Loucy (cell line): ENCODE measurements at regions not wholly inside any gene's neighbourhood (a gene's known extent, or its start where the extent isn't known, plus 50 kb on each side); places are given as distances from the start of the nearest gene placed in this dataset.

Source experiments
- H2AFZ ChIP-seq: fragments of 200-600 bp; sonication (generic); 2 replicates; pipeline ENCODE4 v1.6.0; 2016; ENCODE audit warnings: antibody characterized with exemption, mild to moderate bottlenecking, low read length, moderate library complexity
- H3F3A ChIP-seq: fragments of 200-600 bp; 2 replicates; pipeline ENCODE4 v1.6.0; 2016; ENCODE audit warnings: antibody characterized with exemption, low read depth, mild to moderate bottlenecking
- H3K27me3 ChIP-seq: fragments of 200-600 bp; sonication (generic); 2 replicates; pipeline ENCODE4 v1.6.1; 2014; ENCODE audit warnings: low read length, mild to moderate bottlenecking; ENCODE audit not compliant: insufficient read depth, poor library complexity, severe bottlenecking
- H3K36me3 ChIP-seq: fragments of 200-600 bp; sonication (generic); 2 replicates; pipeline ENCODE4 v1.6.1; 2016; ENCODE audit warnings: low read length; ENCODE audit not compliant: insufficient read depth
- H3K4me1 ChIP-seq: fragments of 200-600 bp; sonication (generic); 2 replicates; pipeline ENCODE4 v1.5.1; 2014; ENCODE audit warnings: low read length, mild to moderate bottlenecking; ENCODE audit not compliant: insufficient read depth, poor library complexity, severe bottlenecking
- H3K4me2 ChIP-seq: fragments of 200-600 bp; sonication (generic); 2 replicates; pipeline ENCODE4 v1.6.0; 2014; ENCODE audit warnings: antibody characterized with exemption, low read length, low read depth, mild to moderate bottlenecking; ENCODE audit not compliant: poor library complexity, severe bottlenecking
- H3K4me3 ChIP-seq: fragments of 200-600 bp; sonication (generic); 2 replicates; pipeline ENCODE4 v1.5.1; 2014; ENCODE audit warnings: low read length, mild to moderate bottlenecking, mixed read lengths; ENCODE audit not compliant: poor library complexity, severe bottlenecking
- H3K79me2 ChIP-seq: fragments of 200-600 bp; sonication (generic); 2 replicates; pipeline ENCODE4 v1.6.1; 2014; ENCODE audit warnings: low read length; ENCODE audit not compliant: insufficient read depth
- H3K9ac ChIP-seq: fragments of 200-600 bp; sonication (generic); 2 replicates; pipeline ENCODE4 v1.6.0; 2014; ENCODE audit warnings: mild to moderate bottlenecking, low read depth, low read length, moderate library complexity; ENCODE audit not compliant: poor library complexity, severe bottlenecking
- H3K9me2 ChIP-seq: fragments of 200-600 bp; sonication (generic); replicated peaks from 2 replicates; pipeline ENCODE4 v1.6.1; 2016; ENCODE audit warnings: low read depth, low read length, mixed read lengths
- H3K9me3 ChIP-seq: fragments of 200-600 bp; sonication (generic); 2 replicates; pipeline ENCODE4 v1.6.1; 2014; ENCODE audit warnings: mild to moderate bottlenecking, antibody characterized with exemption, low read length, low read depth; ENCODE audit not compliant: insufficient read depth
- H4K20me1 ChIP-seq: fragments of 200-600 bp; sonication (generic); 2 replicates; pipeline ENCODE4 v1.6.0; 2014; ENCODE audit warnings: antibody characterized with exemption, low read length, mild to moderate bottlenecking; ENCODE audit not compliant: insufficient read depth, poor library complexity, severe bottlenecking
- EZH2phosphoT487 ChIP-seq: fragments of 200-600 bp; IDR thresholded peaks from 2 replicates; pipeline ENCODE4 v1.6.1; 2018; ENCODE audit warnings: antibody characterized with exemption, mild to moderate bottlenecking, moderate library complexity, borderline replicate concordance
- TF ChIP-seq, protein P1 (sequence below): fragments of 200-600 bp; sonication (generic); conservative IDR thresholded peaks from 2 replicates; pipeline ENCODE4 v1.5.1; 2014; ENCODE audit warnings: mild to moderate bottlenecking, antibody characterized with exemption, low read length

DNA sequence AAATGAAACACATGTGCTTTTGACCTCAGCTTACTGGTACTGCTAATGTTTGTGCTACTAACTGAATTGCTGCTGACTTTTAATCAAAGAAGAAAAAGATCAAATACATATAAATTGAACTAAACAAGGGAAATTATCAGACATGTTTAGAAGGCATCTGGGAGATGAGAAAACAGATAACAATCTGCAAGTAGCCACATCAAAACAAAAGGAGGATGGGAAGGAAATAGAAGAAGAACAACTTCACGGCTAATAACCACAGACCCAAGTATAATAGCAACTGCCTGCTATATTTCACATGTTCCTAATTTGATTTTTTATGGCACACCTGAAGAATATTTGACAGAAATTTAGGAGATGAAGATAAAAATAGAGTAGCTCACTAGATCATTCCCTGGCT, 542.6 kb upstream of the SYT4 start:
- Histone ChIP-seq H3K27me3 (no peaks in the 10 kb centered on the region), H4K20me1 (no peaks in the 10 kb centered on the region), H3K79me2 (no peaks in the 10 kb centered on the region), H3K9me3 (no peaks in the 10 kb centered on the region), H3K4me2 (peak overlapping the region; percentile 30), H3F3A (no peaks in the 10 kb centered on the region), H3K9ac (no peak overlapping the region), H3K4me1 (no peaks in the 10 kb centered on the region), H3K4me3 (no peak overlapping the region), H3K36me3 (no peaks in the 10 kb centered on the region), H3K9me2 (no peaks in the 10 kb centered on the region; the same call in 1 of the 2 replicates), H2AFZ (no peak overlapping the region)
- TF ChIP-seq, protein P1, sequence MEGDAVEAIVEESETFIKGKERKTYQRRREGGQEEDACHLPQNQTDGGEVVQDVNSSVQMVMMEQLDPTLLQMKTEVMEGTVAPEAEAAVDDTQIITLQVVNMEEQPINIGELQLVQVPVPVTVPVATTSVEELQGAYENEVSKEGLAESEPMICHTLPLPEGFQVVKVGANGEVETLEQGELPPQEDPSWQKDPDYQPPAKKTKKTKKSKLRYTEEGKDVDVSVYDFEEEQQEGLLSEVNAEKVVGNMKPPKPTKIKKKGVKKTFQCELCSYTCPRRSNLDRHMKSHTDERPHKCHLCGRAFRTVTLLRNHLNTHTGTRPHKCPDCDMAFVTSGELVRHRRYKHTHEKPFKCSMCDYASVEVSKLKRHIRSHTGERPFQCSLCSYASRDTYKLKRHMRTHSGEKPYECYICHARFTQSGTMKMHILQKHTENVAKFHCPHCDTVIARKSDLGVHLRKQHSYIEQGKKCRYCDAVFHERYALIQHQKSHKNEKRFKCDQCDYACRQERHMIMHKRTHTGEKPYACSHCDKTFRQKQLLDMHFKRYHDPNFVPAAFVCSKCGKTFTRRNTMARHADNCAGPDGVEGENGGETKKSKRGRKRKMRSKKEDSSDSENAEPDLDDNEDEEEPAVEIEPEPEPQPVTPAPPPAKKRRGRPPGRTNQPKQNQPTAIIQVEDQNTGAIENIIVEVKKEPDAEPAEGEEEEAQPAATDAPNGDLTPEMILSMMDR, result no peak
- no peak for TF ChIP-seq EZH2phosphoT487

DNA sequence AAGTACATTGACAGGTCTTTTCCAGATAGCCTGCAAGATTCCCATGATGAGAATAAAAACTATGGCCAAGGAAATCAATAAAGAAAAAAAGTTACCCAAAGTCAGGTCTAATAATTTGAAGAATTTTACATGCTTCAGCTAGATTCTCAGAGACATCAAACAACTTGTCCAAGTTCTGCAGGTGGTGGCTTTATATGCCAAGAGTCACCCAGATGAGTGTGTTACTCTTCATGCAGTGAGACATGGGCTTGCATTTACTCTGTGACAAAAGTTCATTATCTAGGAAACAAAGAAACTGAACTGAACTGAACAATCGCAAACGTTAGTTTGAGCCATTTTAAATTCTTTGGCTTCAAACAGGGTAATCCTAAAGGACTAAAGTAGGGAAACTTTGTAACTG, 548.5 kb upstream of the SYT4 start:
- Histone ChIP-seq H3K4me2 (no peak overlapping the region), H3K27me3 (no peaks in the 10 kb centered on the region), H3K9me2 (no peaks in the 10 kb centered on the region; the same call in 1 of the 2 replicates), H3K4me1 (no peaks in the 10 kb centered on the region), H3K79me2 (no peaks in the 10 kb centered on the region), H4K20me1 (no peaks in the 10 kb centered on the region), H3K36me3 (no peaks in the 10 kb centered on the region), H3K9me3 (no peaks in the 10 kb centered on the region), H2AFZ (no peak overlapping the region), H3K9ac (no peak overlapping the region), H3K4me3 (no peak overlapping the region), H3F3A (no peaks in the 10 kb centered on the region)
- TF ChIP-seq EZH2phosphoT487, result no peak
- TF ChIP-seq, protein P1, result no peak

DNA sequence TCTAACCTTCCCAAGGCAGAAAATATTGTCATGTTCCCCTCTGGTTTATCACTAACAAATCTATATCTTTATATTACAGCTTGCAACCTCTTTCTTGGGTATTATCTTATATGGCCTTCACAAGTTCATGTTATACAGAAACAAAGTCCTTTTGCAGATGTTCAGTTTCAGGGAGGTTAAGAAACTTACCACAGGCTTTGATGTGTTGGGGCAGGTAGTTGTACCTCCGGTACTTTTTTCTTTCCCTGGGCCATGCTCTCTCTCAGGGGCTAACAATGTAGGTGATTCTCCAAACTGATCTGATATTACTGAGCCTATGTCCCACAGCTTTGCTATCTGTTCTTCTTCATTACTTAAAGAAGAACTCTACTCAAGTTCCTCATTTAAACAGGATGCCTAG, 548.9 kb upstream of the SYT4 start:
- TF ChIP-seq EZH2phosphoT487, result no peak
- TF ChIP-seq, protein P1, result no peak
- no peaks in the 10 kb centered on the region; the same call in 1 of the 2 replicates for H3K9me2 ChIP-seq
- H3K79me2 ChIP-seq, result no peaks in the 10 kb centered on the region
- H3K9me3 ChIP-seq, result no peaks in the 10 kb centered on the region
- H3K36me3 ChIP-seq, result no peaks in the 10 kb centered on the region
- H2AFZ ChIP-seq, result no peak overlapping the region
- H3K4me2 ChIP-seq, result no peak overlapping the region
- no peak overlapping the region for H3K4me3 ChIP-seq
- no peaks in the 10 kb centered on the region for H4K20me1 ChIP-seq
- no peaks in the 10 kb centered on the region for H3F3A ChIP-seq
- no peak overlapping the region for H3K9ac ChIP-seq
- no peaks in the 10 kb centered on the region for H3K27me3 ChIP-seq
- H3K4me1 ChIP-seq, result no peaks in the 10 kb centered on the region
